ENCODE measurements at regions not wholly inside any gene's neighbourhood (a gene's known extent, or its start where the extent isn't known, plus 50 kb on each side); places are given as distances from the start of the nearest gene placed in this dataset.

- TF ChIP-seq CTCF (IDR thresholded peaks at IDR 0.05; ENCODE audit: insufficient read depth, low read depth, low read length) (no peak), EZH2 (IDR thresholded peaks at IDR 0.05; ENCODE audit: insufficient read depth, low read length) (no peak)
Observed at GRCh38 chr4:124096290-124096689, 616.2 kb downstream of the ANKRD50 start.
